NCI-H187 (cell line): ENCODE measurements at regions not wholly inside any gene's neighbourhood (a gene's known extent, or its start where the extent isn't known, plus 50 kb on each side); places are given as distances from the start of the nearest gene placed in this dataset.
A peak's percentile ranks its signal among the peaks of the same experiment; 100 is the strongest.
"Not testable (repeated sequence)": the region's sequence is repeated elsewhere in the genome, so short reads cannot be mapped to it uniquely, and the experiment has no call there.

Experiments
- DNase-seq, 2 experiments: peaks; one replicate each; lab custom pipeline; 2025; lab: John Stamatoyannopoulos, UW

DNA sequence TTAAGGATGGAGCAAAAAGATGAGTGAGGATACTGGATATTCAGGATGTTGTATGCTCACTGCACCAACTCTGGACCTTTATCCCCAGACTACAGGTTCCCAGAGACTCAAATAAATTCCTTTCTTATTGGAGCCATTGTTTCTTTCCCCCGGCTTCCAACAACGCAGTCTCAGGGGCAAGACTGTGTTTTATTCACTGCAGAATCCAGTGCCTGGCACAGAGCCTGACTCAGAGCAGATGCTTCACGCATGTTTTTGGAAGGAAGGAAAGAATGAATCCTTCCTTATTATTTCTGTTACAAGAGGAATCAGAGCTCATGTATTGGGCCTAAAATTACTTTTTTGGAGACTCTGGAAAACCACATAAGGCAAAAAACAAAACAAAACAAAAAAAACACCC, 96.0 kb upstream of the VGLL4 start:
- no peak for DNase-seq

DNA sequence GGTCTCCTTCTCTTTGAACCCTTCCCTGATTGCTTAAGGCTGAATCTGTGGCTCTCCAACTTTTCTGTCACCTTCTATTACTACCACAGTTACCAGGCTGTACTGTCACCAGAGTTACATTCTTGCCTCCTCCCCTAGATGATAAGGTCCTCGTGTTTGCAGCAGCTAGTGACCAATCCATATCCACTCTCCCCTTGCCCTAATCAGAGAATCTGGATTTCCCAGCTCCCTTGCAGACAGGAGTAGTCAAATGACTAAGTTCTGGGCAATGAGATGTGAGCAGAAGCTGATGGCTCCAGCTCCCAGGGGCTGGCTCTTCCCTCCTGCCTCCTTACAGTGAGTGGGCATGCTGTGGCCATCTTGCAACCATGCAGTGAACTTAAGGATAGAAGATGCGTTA, 95.4 kb upstream of the VGLL4 start:
- DNase-seq = no peak

DNA sequence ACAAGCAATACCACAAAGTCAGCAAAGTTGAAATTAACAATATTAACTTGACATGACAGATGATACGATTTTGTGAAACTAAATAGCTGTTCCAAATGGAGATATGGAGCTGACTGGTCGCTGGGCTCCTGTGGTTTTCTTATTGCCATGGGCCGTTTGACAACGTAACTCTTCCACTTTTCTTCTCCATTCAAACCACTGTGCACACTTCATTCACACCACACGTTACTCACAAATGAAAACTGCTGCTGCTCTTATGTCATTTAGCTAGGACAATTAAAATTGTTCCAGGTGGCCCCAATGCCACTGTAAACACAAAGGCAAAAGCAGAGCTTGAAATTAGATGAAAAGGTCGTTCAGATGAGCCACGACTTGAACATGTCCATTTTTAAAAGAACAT, 94.0 kb upstream of the VGLL4 start:
- no peak for DNase-seq

DNA sequence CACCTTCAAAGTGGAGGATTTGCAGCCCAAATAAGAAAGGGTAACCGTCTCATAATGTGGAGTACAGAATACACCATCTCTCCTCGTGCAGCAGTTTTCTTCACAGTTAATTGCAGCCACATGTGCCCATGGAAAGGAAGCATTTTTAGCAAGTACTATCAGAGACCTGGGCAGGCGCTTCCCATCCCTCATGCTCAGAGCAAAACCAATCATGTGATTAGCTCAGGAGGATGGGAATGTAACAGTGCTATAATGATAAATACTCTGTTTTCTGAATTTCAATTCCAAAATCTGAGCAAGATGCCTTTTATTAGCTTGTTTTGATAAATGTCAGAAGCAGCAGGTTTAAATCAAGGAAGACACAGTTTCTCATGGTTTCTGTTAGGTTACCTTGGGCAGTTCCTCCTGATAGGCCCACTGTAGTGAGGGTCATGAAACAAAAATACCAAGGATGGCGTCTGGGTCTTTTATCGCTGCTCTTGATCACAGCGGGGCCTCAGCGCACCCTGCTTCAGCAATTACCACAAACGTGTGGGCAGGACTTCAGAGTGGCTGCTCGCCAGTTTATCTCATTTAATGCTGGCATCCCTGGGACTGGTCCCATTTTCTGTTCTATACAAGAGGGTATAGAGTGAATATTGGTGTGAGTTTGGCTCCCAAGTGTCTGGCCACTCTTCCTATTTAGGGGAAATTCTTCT, 92.6 kb upstream of the VGLL4 start:
- no peak for DNase-seq

DNA sequence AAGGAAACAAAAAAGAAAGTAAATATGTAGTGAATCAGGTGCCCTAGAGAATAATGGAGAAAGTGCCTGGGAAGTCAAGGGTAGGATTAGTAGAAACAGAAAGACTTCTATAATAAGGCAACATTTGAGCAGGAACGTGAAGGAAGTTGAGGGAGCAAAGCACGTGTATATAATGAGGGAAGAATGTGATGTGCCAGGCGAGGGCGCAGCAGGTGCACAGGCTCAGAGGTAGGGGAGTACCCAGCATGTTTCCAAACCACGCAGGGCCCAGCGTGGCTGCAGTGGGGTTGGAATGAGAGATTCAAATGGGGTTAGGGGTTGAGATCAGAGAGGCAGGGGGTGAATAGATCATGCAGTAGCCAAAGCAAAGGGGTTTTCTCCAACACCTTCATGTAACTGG, 91.9 kb upstream of the VGLL4 start:
- no peak for DNase-seq

DNA sequence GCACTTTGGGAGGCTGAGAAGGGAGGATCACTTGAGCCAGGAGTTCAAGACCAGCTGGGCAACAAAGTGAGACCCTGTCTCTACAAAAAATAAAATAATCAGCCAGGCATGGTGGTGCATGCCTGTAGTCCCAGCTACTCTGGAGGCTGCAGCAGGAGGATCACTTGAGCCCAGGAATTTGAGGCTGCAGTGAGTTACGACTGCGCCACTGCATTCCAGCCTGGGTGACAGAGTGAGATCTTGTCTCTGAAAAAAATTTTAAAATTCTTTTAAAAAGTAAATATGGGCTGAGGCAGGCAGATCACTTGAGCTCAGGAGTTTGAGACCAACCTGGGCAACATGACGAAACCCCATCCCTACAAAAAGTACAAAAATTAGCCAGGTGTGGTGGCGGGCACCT, 91.4 kb upstream of the VGLL4 start:
- not testable (repeated sequence) for DNase-seq

DNA sequence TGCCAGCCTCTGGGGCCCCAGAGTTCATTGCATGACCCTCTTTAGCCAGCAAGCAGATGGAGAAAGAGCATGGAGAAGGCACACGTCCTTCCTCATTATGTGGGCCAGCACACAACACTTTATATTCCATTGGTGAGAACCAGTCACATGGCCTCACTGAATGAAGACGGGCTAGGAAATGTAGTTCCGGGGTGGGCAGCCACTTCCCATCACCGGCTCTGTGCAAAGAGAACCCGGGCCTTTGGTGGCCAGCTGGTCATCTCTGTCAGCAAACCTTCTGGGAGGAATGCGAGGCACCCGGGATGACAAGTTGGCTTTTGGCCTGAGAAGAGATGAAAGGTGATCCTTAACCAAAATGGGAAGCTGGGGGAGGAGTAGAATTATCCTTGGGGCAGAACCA, 90.2 kb upstream of the VGLL4 start:
- DNase-seq = no peak

DNA sequence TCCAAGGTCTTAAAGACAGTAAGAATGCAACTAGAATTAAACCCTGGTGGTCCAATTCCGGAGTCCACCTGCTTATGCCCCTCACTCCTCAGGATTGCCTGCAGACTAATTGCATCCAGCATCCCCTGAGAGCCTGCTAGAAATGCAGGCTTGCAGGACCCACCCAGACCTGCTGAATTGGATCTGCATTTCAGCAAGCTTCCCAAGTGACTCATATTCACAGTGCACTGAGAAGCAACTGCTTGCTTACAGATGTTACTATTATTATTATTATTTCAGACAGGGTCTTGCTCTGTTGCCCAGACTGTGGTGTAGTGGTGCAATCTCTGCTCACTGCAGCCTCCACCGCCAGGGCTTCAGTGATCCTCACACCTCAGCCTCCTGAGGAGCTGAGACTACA, 83.5 kb upstream of the VGLL4 start:
- no peak for DNase-seq

DNA sequence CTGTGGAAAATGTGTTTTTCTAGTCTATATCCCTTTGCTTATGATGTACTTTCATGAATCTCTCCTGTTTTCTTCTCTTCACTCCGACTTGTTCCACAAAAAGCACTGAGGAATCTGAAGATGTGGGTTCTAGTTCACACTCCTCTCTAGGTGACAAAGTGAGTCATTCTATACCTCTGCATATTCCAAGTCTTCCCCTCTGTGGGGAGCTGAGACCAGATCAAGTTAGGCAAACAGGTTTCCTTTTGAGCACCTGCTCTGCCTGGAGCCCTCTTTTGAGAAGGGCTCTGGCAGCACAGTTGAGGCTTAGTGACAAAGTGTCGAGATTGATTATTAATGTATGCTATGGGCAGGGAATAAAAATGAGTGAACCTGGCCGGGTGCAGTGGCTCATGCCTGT, 82.4 kb upstream of the VGLL4 start:
- DNase-seq = no peak

DNA sequence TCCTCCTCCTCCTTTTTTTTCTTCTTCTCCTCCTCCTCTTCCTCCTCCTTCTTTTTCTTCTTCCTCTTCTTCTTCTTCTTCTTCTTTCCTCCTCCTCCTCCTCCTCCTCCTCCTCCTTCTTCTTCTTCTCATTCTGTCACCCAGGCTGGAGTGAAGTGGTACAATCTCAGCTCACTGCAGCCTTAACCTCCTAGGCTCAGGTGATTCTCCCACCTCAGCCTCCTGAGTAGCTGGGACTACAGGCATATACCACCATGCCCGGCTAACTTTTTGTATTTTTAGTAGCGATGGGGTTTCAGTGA, 81.6 kb upstream of the VGLL4 start:
- not testable (repeated sequence) for DNase-seq

DNA sequence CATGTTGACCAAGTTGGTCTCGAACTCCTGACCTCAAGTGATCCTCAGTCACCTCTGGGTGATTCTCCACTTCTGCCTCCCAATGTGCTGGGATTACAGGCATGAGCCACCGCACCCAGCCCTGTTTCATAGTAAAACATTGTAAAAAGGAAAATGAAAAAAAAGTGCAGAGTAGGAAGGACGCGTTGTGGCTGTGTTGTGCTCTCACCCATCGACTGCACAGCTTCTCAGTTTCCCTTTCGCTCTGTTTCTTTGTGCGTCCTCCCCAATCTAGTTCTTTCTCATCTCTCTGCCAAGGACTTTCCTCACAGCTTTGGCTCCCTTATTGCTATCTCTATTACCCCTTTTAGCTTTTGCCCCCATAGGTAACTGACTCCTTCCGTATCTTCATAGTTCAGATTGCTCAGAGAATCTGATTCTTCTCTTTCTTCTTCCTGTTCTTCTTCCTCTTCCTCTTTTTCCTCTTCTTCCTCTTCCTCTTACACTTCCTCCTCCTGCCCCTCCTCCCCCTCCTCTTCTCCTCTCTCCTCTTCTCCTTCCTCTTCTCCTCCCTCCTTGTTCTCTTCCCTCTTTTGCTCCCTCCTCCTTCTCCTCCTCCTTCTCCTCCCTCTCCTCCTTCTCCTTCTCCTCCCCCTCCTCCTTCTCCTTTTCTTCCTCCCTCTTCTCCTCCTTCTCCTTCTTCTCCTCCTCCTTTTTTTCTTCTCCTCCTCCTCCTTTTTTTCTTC, 81.1 kb upstream of the VGLL4 start:
- no peak for DNase-seq

DNA sequence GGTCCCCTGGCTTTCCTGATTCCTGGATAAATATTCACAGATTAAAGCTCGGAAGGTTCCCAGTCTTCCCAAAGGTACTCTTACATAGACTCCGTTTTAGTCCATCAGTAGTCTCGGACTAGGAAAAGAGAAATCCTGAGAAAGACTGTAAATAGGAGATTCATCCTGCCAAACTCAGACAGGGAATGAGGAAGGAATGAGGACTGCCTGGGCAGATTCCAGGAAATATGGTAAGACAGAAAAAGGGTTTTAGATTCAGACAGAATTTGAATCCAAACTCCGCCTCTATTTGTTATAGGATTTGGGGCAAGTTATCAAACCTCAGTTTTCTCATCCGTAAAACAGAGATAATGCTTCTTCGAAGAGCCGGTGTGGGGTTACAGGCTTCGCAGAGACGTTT, 77.8 kb upstream of the VGLL4 start:
- no peak for DNase-seq

DNA sequence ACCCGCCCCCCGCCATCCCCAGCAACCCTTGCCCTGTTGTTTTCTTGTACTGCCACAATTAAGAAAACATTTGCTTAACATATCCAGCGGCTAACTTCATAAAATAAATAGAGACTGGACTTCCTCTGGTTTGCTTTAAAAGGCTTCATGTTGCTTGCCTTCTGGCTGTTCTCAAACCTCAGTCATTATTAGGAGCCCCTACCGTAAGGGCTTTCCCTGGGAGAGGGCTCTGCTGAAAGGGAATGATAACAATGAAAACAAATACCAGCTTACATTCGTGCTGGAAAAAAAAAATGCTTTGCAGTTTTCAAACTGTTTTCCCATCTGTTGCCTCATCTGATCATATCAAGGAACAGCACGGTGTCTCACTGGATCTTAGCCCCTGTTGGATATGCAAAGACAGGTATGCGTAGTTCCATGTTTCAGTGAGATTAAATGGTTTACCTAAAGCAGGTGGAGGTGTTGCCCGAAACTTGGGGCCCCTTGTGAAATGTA, 77.2 kb upstream of the VGLL4 start:
- no peak for DNase-seq

DNA sequence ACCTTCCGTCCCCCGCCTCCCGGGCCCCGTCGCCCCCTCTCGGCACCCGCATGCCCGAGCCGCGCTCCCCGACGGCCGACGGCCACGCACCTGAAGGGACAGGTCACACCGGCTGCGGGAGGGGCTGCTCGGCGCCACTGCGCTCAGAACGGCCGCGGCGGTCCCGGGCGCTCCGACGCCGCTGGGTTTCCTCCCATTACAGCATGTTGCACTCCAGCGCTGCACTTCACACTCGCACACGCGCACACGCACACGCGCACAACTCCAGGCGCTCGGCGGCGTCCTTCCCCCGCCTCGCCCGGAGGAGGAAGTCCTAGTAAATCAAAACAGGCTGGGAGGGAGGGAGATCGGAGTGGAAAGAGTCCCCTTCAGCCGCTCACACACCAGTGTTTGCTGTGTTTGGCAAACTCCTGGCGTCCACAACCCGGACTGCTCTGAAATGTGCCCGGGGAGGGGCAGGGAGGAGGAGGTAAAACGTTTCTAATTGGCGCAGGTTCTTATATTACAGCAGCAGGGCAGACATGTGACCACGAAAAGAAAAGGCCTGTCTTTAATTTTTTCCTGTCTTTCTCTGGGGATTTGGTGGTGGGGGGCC, 76.7 kb upstream of the VGLL4 start:
- DNase-seq = peak; percentile 17 to 45

DNA sequence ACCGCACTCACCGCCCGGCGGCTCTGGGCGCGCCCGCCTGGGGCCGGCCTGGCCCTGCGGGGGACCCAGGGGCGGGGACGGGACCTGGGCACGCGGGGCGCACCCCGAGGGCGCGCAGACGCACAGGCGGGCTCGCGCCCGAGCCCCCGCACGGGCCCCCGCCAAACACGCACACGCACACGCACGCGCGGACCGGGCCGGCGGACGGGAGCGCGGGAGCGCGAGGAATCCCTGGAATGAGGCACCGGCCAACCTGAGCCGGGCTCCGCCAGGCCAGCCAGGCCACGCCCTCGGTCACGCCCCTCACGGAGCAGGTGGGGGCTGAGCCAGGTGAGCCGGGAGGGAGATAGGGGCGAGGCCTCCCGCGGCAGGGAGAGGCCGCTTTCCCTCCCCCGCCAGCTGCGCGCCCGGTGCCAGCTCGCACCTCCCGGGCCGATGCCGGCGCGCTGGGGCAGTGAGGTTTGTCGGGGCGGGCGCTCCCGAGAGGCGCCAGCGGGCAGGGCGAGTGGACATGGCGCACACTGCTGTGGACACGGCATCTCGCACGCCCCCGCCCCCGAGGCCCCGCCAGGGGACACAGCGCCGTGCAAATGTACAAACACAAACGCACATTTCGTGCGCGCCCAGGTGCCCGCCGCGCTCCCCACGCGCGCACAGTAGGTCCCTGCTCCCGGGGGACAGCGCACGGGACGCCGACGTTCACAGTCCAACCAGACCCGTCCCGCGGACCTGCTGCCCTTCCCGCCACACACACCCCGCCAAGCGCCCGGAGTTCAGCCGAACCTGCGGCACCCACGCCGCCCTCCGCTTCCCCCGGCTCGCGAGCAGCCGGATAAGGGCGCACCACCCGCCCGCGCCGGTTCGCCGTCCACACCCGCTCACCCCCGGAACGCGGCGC, 75.9 kb upstream of the VGLL4 start:
- DNase-seq = peak; percentile 39 to 69

DNA sequence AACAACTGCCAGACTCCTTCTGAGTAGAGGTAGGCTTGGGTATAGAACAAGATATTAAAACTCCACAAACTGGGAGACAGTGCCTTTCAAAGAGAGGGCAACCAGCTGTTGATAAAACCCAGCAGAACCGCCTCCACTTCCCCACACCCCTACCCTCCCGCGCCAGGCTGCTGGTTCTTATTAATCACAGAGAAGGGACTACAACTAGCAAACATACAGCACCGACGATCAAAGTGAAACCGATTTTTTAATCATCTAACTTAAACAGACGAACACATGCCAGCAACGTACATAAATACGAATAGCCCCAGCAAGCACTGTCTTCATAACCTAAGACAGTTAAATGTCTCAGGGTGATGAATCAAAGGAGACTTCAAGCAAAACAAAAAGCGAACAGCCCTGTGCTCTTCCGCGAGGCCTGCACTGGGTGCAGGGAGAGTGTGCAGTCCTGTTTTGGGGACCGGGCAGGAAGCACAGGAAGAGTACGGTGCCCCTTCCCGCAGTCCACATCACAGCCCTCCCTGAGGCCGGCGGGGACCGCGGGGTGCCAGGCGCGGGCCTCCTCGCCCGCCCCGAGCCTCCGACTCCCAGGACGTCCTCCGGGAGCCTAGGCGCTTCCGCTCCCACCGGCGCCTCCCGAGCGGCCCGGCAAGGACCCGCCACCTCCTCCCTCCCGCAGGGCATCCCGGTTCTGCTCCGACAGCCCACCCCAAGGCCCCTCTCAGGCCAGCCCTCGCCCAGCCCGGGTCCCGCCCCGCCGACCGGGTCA, 75.1 kb upstream of the VGLL4 start:
- no peak for DNase-seq

DNA sequence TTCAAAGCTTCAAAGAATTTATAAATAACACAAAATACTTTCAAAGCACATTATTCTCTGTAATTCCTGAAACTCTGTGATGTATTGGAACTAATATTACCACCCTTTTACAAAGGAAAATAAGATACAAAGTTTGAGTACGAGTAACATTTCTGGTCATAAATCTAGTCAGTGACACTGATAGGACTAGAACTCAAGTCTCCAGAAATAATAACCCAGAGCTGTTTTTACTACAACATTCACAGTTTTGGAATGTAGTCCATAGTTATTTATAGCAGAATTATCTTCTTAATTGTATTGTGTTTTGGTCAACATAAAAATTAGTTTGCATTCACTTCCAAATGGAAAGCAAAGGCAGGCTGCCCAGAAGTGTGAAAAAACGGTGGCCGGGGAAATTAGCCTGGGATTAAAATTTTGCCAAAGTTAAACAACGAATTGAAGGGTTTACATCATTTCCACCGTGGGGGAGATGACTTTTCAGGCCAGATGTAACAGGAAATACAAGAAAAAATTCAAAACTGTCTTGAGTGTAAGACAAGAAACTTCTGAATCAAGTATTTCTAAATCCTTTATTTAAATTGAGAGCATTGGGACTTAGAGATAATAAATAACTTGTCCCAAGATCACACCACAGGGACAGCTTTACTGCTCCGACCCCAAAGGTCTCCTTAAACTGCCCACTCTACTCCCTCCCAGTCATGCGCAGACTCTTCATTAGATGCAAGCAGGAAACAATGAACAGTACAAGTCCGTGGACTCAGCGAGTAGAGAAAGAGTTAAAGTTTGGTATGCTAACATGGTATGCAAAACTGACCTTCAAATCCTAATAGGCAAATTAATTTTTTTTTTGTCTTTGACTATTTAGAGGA, 74.3 kb upstream of the VGLL4 start:
- DNase-seq = no peak

DNA sequence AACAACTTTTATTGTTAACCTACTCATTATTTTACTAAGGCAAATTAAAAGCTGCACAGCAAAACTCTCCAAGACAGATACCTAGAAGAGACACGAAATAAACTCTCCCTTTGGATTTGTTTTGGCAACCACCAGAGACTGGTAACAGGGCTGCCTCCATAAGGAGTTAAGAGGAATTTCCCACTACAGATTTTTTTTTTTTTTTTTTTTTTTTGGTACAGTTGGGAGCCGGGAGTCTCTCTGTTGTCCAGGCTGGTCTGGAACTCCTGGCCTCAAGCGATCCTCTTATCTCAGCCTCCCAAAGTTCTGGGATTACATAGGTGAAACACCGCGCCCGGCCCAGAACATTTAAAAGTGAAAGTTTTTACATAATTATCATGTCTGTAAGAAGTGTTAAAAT, 73.6 kb upstream of the VGLL4 start:
- no peak for DNase-seq

DNA sequence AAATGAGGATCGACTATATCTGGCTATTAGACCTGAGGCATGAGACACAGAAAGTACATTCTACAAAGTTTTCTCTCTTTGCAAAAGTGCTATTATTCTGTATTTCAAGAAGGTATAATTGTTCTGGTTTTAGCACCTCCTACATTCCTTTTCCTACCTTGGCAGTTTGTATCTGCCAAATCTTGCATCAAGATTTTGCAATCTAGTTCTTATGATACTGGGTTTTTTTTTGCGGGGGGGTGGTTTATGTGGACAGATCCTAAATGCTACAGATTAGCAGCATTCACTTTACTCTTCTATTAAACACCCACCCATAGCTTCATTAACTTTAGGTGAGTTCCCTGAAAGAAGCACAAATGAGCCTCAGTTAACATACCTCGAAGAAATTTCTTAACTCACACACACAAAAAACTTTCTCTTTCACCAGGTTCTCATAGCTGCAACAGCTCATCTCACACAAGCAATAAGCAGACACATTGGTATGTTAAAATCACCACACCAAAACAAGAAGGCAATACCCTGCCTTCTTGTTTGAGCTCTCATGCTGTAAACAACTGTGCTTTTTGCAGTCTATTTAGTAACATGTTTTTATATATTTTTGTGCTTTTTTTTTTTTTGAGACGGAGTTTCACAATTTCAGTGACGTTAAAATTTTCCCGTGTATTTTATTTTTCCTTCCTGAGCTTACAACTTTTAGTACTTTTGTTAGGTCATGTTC, 73.0 kb upstream of the VGLL4 start:
- no peak for DNase-seq

DNA sequence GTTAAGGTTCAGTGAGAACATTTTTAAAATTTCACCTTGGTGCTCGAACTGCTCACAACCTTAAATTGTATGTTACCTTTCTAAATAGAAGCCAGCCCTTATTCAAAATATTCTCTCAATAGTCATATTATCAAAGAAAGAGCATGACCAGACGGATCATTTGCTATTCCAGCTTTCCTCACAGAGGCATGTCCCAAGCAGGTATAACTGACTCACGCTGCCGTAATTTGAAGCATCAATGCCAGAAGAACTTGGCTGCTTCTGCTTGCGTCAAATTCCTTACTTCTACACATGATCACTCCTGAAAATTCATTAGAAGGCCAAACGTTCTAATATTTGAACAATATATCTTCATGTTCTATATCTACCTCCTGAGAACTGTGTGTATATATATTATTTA, 69.5 kb upstream of the VGLL4 start:
- no peak for DNase-seq
